HCT116 (cell line): ENCODE measurements at regions not wholly inside any gene's neighbourhood (a gene's known extent, or its start where the extent isn't known, plus 50 kb on each side); places are given as distances from the start of the nearest gene placed in this dataset.

Experiments
- CBX3 ChIP-seq: IDR thresholded peaks from 2 replicates; pipeline ENCODE4 v1.6.1; 2012; ENCODE audit warnings: low read depth
- CEBPB ChIP-seq: IDR thresholded peaks from 2 replicates; pipeline ENCODE4 v1.6.1; 2012; ENCODE audit warnings: low read depth
- POLR2A ChIP-seq: IDR thresholded peaks from 2 replicates; pipeline ENCODE4 v1.7.0; 2011; ENCODE audit warnings: borderline replicate concordance; ENCODE audit not compliant: insufficient read depth, insufficient read length; ENCODE audit errors: extremely low read depth
- POLR2AphosphoS5 ChIP-seq: IDR thresholded peaks from 2 replicates; pipeline ENCODE4 v1.6.1; 2011; ENCODE audit warnings: mild to moderate bottlenecking, low read depth, low read length, moderate library complexity
- TF ChIP-seq, protein P1 (sequence below), 3 experiments: fragments of 200-600 bp in 1 of 3; sonication (generic) in 1 of 3; IDR thresholded peaks in 2 of 3; conservative IDR thresholded peaks in 1 of 3; 2 replicates each; pipeline ENCODE4 v1.5.1; 2012 to 2017; ENCODE audit warnings: low read depth in 2 of 3, low read length in 2 of 3, antibody characterized with exemption in 1 of 3, borderline replicate concordance in 1 of 3, control low read depth in 1 of 3, mild to moderate bottlenecking in 1 of 3, mixed read lengths in 1 of 3, mixed run types in 1 of 3, moderate library complexity in 1 of 3; ENCODE audit not compliant: insufficient read depth in 1 of 3
- TF ChIP-seq, protein P2 (sequence below): IDR thresholded peaks from 2 replicates; pipeline ENCODE4 v1.6.1; 2012; ENCODE audit warnings: low read depth

DNA sequence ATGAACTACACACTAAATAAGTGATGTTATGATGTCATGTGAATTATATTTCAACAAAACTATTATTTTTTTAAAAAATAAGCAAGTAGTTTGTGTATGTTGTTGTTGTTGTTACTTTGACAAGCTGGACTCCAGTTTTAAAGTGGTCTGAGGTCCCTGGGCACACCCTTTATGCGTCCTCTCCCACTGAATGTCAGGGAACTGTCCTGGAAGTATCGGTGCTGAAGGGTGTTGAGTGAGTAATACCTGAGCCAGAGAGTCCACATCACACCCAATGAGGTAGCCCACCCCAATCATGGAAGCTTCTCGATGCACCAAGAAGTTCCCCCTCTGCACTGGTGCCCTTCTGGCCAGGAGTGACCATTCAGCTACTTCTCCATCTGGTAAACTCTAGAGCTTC lies 64.3 kb downstream of the FOXI2 start:
- TF ChIP-seq CBX3 = no peak
- no peak for TF ChIP-seq POLR2A
- TF ChIP-seq, protein P1, sequence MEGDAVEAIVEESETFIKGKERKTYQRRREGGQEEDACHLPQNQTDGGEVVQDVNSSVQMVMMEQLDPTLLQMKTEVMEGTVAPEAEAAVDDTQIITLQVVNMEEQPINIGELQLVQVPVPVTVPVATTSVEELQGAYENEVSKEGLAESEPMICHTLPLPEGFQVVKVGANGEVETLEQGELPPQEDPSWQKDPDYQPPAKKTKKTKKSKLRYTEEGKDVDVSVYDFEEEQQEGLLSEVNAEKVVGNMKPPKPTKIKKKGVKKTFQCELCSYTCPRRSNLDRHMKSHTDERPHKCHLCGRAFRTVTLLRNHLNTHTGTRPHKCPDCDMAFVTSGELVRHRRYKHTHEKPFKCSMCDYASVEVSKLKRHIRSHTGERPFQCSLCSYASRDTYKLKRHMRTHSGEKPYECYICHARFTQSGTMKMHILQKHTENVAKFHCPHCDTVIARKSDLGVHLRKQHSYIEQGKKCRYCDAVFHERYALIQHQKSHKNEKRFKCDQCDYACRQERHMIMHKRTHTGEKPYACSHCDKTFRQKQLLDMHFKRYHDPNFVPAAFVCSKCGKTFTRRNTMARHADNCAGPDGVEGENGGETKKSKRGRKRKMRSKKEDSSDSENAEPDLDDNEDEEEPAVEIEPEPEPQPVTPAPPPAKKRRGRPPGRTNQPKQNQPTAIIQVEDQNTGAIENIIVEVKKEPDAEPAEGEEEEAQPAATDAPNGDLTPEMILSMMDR (IDR thresholded peaks at IDR 0.05 in 2 of 3, conservative IDR thresholded peaks at IDR 0.05 in 1 of 3; ENCODE audit: borderline replicate concordance in 1 of 3, insufficient read depth in 1 of 3, low read depth in 2 of 3, low read length in 2 of 3) = no peak
- TF ChIP-seq POLR2AphosphoS5 = no peak
- no peak for TF ChIP-seq CEBPB
- TF ChIP-seq, protein P2, sequence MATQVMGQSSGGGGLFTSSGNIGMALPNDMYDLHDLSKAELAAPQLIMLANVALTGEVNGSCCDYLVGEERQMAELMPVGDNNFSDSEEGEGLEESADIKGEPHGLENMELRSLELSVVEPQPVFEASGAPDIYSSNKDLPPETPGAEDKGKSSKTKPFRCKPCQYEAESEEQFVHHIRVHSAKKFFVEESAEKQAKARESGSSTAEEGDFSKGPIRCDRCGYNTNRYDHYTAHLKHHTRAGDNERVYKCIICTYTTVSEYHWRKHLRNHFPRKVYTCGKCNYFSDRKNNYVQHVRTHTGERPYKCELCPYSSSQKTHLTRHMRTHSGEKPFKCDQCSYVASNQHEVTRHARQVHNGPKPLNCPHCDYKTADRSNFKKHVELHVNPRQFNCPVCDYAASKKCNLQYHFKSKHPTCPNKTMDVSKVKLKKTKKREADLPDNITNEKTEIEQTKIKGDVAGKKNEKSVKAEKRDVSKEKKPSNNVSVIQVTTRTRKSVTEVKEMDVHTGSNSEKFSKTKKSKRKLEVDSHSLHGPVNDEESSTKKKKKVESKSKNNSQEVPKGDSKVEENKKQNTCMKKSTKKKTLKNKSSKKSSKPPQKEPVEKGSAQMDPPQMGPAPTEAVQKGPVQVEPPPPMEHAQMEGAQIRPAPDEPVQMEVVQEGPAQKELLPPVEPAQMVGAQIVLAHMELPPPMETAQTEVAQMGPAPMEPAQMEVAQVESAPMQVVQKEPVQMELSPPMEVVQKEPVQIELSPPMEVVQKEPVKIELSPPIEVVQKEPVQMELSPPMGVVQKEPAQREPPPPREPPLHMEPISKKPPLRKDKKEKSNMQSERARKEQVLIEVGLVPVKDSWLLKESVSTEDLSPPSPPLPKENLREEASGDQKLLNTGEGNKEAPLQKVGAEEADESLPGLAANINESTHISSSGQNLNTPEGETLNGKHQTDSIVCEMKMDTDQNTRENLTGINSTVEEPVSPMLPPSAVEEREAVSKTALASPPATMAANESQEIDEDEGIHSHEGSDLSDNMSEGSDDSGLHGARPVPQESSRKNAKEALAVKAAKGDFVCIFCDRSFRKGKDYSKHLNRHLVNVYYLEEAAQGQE = peak; percentile 18
